Liver (tissue), 8 donors: ENCODE measurements at regions not wholly inside any gene's neighbourhood (a gene's known extent, or its start where the extent isn't known, plus 50 kb on each side); places are given as distances from the start of the nearest gene placed in this dataset.

Experiments used
- DNase-seq: peaks from one replicate; pipeline ENCODE4 v3.0.0-alpha.2; 2017; ENCODE audit warnings: low spot score
- H3K27ac ChIP-seq, 2 donors: one replicate each; pipeline ENCODE4 v1.7.0; 2013; ENCODE audit warnings: inconsistent platforms in 2 of 2, low read length in 2 of 2, control low read depth in 1 of 2, low read depth in 1 of 2, mild to moderate bottlenecking in 1 of 2
- H3K27me3 ChIP-seq, 4 donors: one replicate each; pipeline versions ENCODE4 v1.6.1 to v1.7.0; 2013; ENCODE audit warnings: low read length in 3 of 4, inconsistent platforms in 1 of 4, mild to moderate bottlenecking in 1 of 4, moderate library complexity in 1 of 4; ENCODE audit not compliant: control insufficient read depth in 4 of 4, insufficient read depth in 4 of 4
- H3K36me3 ChIP-seq, 4 donors: one replicate each; pipeline versions ENCODE4 v1.6.1 to v1.7.0; 2013; ENCODE audit warnings: low read length in 3 of 4, mild to moderate bottlenecking in 3 of 4, low read depth in 1 of 4, moderate library complexity in 1 of 4; ENCODE audit not compliant: control insufficient read depth in 4 of 4, insufficient read depth in 3 of 4
- H3K4me1 ChIP-seq, 4 donors: one replicate each; pipeline versions ENCODE4 v1.6.1 to v1.7.0; 2013; ENCODE audit warnings: low read length in 3 of 4, mild to moderate bottlenecking in 3 of 4, moderate library complexity in 1 of 4; ENCODE audit not compliant: control insufficient read depth in 4 of 4, insufficient read depth in 4 of 4
- H3K4me3 ChIP-seq, 3 donors: one replicate each; pipeline versions ENCODE4 v1.6.1 to v1.7.0; 2013; ENCODE audit warnings: low read length in 3 of 3, control low read depth in 1 of 3, low read depth in 1 of 3, mild to moderate bottlenecking in 1 of 3
- H3K9ac ChIP-seq, 2 donors: one replicate each; pipeline ENCODE4 v1.7.0; 2013; ENCODE audit warnings: low read length in 2 of 2, mild to moderate bottlenecking in 2 of 2, moderate library complexity in 2 of 2, control low read depth in 1 of 2, low read depth in 1 of 2
- H3K9me3 ChIP-seq, 4 donors: one replicate each; pipeline versions ENCODE4 v1.6.1 to v1.7.0; 2013; ENCODE audit warnings: low read length in 3 of 4; ENCODE audit not compliant: control insufficient read depth in 4 of 4
- ATF3 ChIP-seq: IDR thresholded peaks from 2 replicates; pipeline ENCODE4 v1.6.1; 2016; ENCODE audit warnings: antibody characterized with exemption
- CTCF ChIP-seq: fragments of 150-350 bp; IDR thresholded peaks from 2 replicates; pipeline ENCODE4 v1.5.1; 2017; ENCODE audit warnings: improper control_type of control experiment, low read depth, low read length; ENCODE audit not compliant: missing input control
- EGR1 ChIP-seq, 2 donors: IDR thresholded peaks; 2 replicates each; pipeline ENCODE4 v1.6.1; 2016 to 2018; ENCODE audit warnings: antibody characterized with exemption in 2 of 2, low read depth in 2 of 2
- FOXA1 ChIP-seq: IDR thresholded peaks from 2 replicates; pipeline ENCODE4 v1.6.1; 2016; ENCODE audit warnings: antibody characterized with exemption
- FOXA2 ChIP-seq: IDR thresholded peaks from 2 replicates; pipeline ENCODE4 v1.6.1; 2016; ENCODE audit warnings: antibody characterized with exemption
- GABPA ChIP-seq, 2 donors: IDR thresholded peaks in 1 of 2; conservative IDR thresholded peaks in 1 of 2; 2 replicates each; pipeline ENCODE4 v1.6.1; 2016; ENCODE audit warnings: antibody characterized with exemption in 2 of 2, mild to moderate bottlenecking in 1 of 2, moderate library complexity in 1 of 2
- HNF4A ChIP-seq, 2 donors: conservative IDR thresholded peaks; 2 replicates each; pipeline ENCODE4 v1.6.1; 2016; ENCODE audit warnings: antibody characterized with exemption in 2 of 2, mild to moderate bottlenecking in 2 of 2
- HNF4G ChIP-seq: IDR thresholded peaks from 2 replicates; pipeline ENCODE4 v1.6.1; 2016; ENCODE audit warnings: antibody characterized with exemption
- JUND ChIP-seq, 2 donors: IDR thresholded peaks; 2 replicates each; pipeline ENCODE4 v1.6.1; 2016; ENCODE audit warnings: antibody characterized with exemption in 2 of 2
- MAX ChIP-seq: IDR thresholded peaks from 2 replicates; pipeline ENCODE4 v1.6.1; 2016; ENCODE audit warnings: antibody characterized with exemption
- NR2F2 ChIP-seq: IDR thresholded peaks from 2 replicates; pipeline ENCODE4 v1.6.1; 2016; ENCODE audit warnings: antibody characterized with exemption
- RAD21 ChIP-seq, 2 donors: IDR thresholded peaks; 2 replicates each; pipeline ENCODE4 v1.6.1; 2016; ENCODE audit warnings: antibody characterized with exemption in 2 of 2, mild to moderate bottlenecking in 2 of 2
- REST ChIP-seq: IDR thresholded peaks from 2 replicates; pipeline ENCODE4 v1.6.1; 2016; ENCODE audit warnings: antibody characterized with exemption, mild to moderate bottlenecking
- RXRA ChIP-seq, 2 donors: IDR thresholded peaks; 2 replicates each; pipeline ENCODE4 v1.6.1; 2017 to 2018; ENCODE audit warnings: antibody characterized with exemption in 2 of 2, mild to moderate bottlenecking in 1 of 2
- SP1 ChIP-seq: IDR thresholded peaks from 2 replicates; pipeline ENCODE4 v1.6.1; 2018; ENCODE audit warnings: antibody characterized with exemption, mild to moderate bottlenecking
- TAF1 ChIP-seq: conservative IDR thresholded peaks from 2 replicates; pipeline ENCODE4 v1.6.1; 2016; ENCODE audit warnings: antibody characterized with exemption, mild to moderate bottlenecking
- YY1 ChIP-seq: IDR thresholded peaks from 2 replicates; pipeline ENCODE4 v1.6.1; 2016; ENCODE audit warnings: antibody characterized with exemption, mild to moderate bottlenecking
- ZBTB33 ChIP-seq: IDR thresholded peaks from 2 replicates; pipeline ENCODE4 v1.6.1; 2016; ENCODE audit warnings: antibody characterized with exemption
- WGBS: extraction: QIAGEN DNeasy Blood & Tissue Kit; methylation state at CpG from one replicate; pipeline ENCODE4 v1.1.7; 2013; 5-methylcytosine and 5-hydroxymethylcytosine counted together
- donor health status: healthy.
- donor health status: healthy.
- donor health status: healthy.
- donor health status: healthy.
- donor health status: healthy.

- no peak for TF ChIP-seq MAX
- TF ChIP-seq GABPA (IDR thresholded peaks at IDR 0.05 in 1 of 2, conservative IDR thresholded peaks at IDR 0.05 in 1 of 2) = no peak
Observed at GRCh38 chr3:13177236-13177635, 104.0 kb upstream of the IQSEC1 start (continued).

GRCh38 chr3:13176445-13176844 lies 103.2 kb upstream of the IQSEC1 start:
- no peak for TF ChIP-seq MAX
- no peak for TF ChIP-seq NR2F2
- no peak for TF ChIP-seq TAF1
- no peak for TF ChIP-seq HNF4A (conservative IDR thresholded peaks at IDR 0.05)
- no peak for TF ChIP-seq CTCF
- TF ChIP-seq SP1 = no peak
- no peak for TF ChIP-seq ZBTB33
- TF ChIP-seq FOXA1 = no peak
- no peak for TF ChIP-seq HNF4G
- no peak for TF ChIP-seq FOXA2
- TF ChIP-seq GABPA (IDR thresholded peaks at IDR 0.05 in 1 of 2, conservative IDR thresholded peaks at IDR 0.05 in 1 of 2) = no peak
- no peak for TF ChIP-seq EGR1 (IDR thresholded peaks at IDR 0.05; ENCODE audit: low read depth in 2 of 2)
- no peak for TF ChIP-seq RXRA (IDR thresholded peaks at IDR 0.05)
- Histone ChIP-seq H3K27ac (no peak overlapping the region), H3K9me3 (peaks cover 0 to 6% (median 2%) of the 10 kb centered on the region in 4 donors), H3K4me3 (no peak overlapping the region), H3K9ac (no peak overlapping the region), H3K36me3 (no peaks in the 10 kb centered on the region), H3K27me3 (no peaks in the 10 kb centered on the region), H3K4me1 (peaks cover 0 to 8% (median 0%) of the 10 kb centered on the region in 4 donors)
- DNase-seq = no peak
- 95% methylated on average over 10 of the region's 10 CpGs for WGBS

- H3K9me3 ChIP-seq = peaks cover 0 to 6% (median 2%) of the 10 kb centered on the region in 4 donors
- no peak overlapping the region for H3K27ac ChIP-seq
- H3K9ac ChIP-seq = no peak overlapping the region
- no peaks in the 10 kb centered on the region for H3K27me3 ChIP-seq
- TF ChIP-seq YY1 (no peak), RAD21 (IDR thresholded peaks at IDR 0.05) (no peak), NR2F2 (no peak), EGR1 (IDR thresholded peaks at IDR 0.05; ENCODE audit: low read depth in 2 of 2) (no peak), ATF3 (no peak), ZBTB33 (no peak), REST (no peak), GABPA (IDR thresholded peaks at IDR 0.05 in 1 of 2, conservative IDR thresholded peaks at IDR 0.05 in 1 of 2) (no peak), RXRA (IDR thresholded peaks at IDR 0.05) (no peak), JUND (IDR thresholded peaks at IDR 0.05) (no peak)
- no peaks in the 10 kb centered on the region for H3K36me3 ChIP-seq
- DNase-seq = no peak
- no peak overlapping the region for H3K4me3 ChIP-seq
- WGBS = 95% methylated on average over 6 of the region's 6 CpGs
- peaks cover 0 to 8% (median 0%) of the 10 kb centered on the region in 4 donors for H3K4me1 ChIP-seq
Observed at GRCh38 chr3:13174803-13175135, 101.5 kb upstream of the IQSEC1 start.
